ENCODE measurements at regions not wholly inside any gene's neighbourhood (a gene's known extent, or its start where the extent isn't known, plus 50 kb on each side); places are given as distances from the start of the nearest gene placed in this dataset.

- CTCF ChIA-PET (ENCODE audit: partially characterized antibody): interaction anchor here (0.9 kb wide), 1 partner anchor 14 kb away, joined by 3 read pairs; no protein-coding TSS in a partner anchor
- TF ChIP-seq ZNF274 (IDR thresholded peaks at IDR 0.05; ENCODE audit: borderline replicate concordance, extremely low read depth, low read length): no peak
- no peak for TF ChIP-seq KDM5A (IDR thresholded peaks at IDR 0.05; ENCODE audit: low read length)
- no peak for TF ChIP-seq TAF7 (optimal IDR thresholded peaks at IDR 0.05; ENCODE audit: borderline replicate concordance, low read depth, low read length)
- no peak for TF ChIP-seq SAP30 (IDR thresholded peaks at IDR 0.05; ENCODE audit: insufficient read depth, insufficient replicate concordance, low read length)
- TF ChIP-seq HDAC2 (IDR thresholded peaks at IDR 0.05; ENCODE audit: borderline replicate concordance in 1 of 2, low read depth in 2 of 2, low read length in 2 of 2): no peak
- TF ChIP-seq POLR2A (IDR thresholded peaks at IDR 0.05; ENCODE audit: control extremely low read depth in 1 of 2, low read depth in 2 of 2, low read length in 2 of 2): no peak
- no peak for TF ChIP-seq EP300 (IDR thresholded peaks at IDR 0.05; ENCODE audit: borderline replicate concordance in 1 of 2, low read depth in 2 of 2, low read length in 2 of 2)
- no peak for TF ChIP-seq EZH2 (IDR thresholded peaks at IDR 0.05; ENCODE audit: low read depth, low read length, severe bottlenecking)
- no peak for TF ChIP-seq RBBP5 (IDR thresholded peaks at IDR 0.05; ENCODE audit: borderline replicate concordance, low read depth, low read length)
Measured at GRCh38 chr16:66188917-66189725, 177.4 kb upstream of the CDH5 start.

More at GRCh38 chr16:66188917-66189725, 177.4 kb upstream of the CDH5 start:
- DNase-seq (ENCODE audit: low read depth in 1 of 2, low spot score in 2 of 2): peak in 1 of 2 experiments; percentile 30
- Histone ChIP-seq H2BK12ac (ENCODE audit: low read depth, low read length) (no peak overlapping the region), H4K91ac (replicated peaks; ENCODE audit: insufficient read length, low read length) (no peak overlapping the region), H4K20me1 (replicated peaks in 1 of 2; ENCODE audit: control insufficient read depth in 1 of 2, insufficient read depth in 2 of 2, low read length in 2 of 2) (no peaks in the 10 kb centered on the region), H3K4me1 (replicated peaks in 1 of 4; ENCODE audit: control insufficient read depth in 3 of 4, insufficient read depth in 4 of 4, low read length in 3 of 4) (peaks cover 0 to 3% (median 0%) of the 10 kb centered on the region in 4 experiments; a peak in 1 of 7 replicates), H2BK15ac (ENCODE audit: low read length) (no peak overlapping the region), H3K4me3 (ENCODE audit: extremely low read depth in 1 of 4, insufficient read depth in 2 of 4, low read depth in 3 of 4, low read length in 4 of 4) (no peak overlapping the region), H3K18ac (ENCODE audit: extremely low read depth, low read length) (no peak overlapping the region), H3K79me1 (ENCODE audit: low read depth, low read length) (no peaks in the 10 kb centered on the region), H3K27me3 (replicated peaks in 1 of 4; ENCODE audit: control insufficient read depth in 3 of 4, extremely low read depth in 1 of 4, insufficient read depth in 3 of 4, low read length in 3 of 4) (no peaks in the 10 kb centered on the region), H3K14ac (ENCODE audit: insufficient read length) (no peak overlapping the region), H2BK5ac (ENCODE audit: low read depth, low read length) (no peak overlapping the region), H3K9me3 (ENCODE audit: insufficient read depth in 2 of 2, low read depth in 1 of 2, low read length in 1 of 2) (0 out of 4 replicates have a peak, but pooled peaks cover 0 to 5% of the 10 kb centered on the region in 2 experiments), H3K56ac (replicated peaks; ENCODE audit: insufficient read length, low read depth, low read length) (no peak overlapping the region), H3K23ac (ENCODE audit: insufficient read length) (no peak overlapping the region), H4K5ac (ENCODE audit: insufficient read length, low read depth, low read length) (no peak overlapping the region), H2AFZ (ENCODE audit: low read length) (no peak overlapping the region), H3K4me2 (ENCODE audit: insufficient read depth in 1 of 2, low read depth in 2 of 2, low read length in 2 of 2) (no peak overlapping the region), H2BK20ac (ENCODE audit: low read length) (no peak overlapping the region), H4K8ac (ENCODE audit: extremely low read depth, insufficient read depth, low read length) (peak overlapping the region; percentile 69; the same call in 1 of the 2 replicates), H3K79me2 (ENCODE audit: control insufficient read depth in 1 of 2, insufficient read depth in 2 of 2, low read length in 2 of 2) (no peaks in the 10 kb centered on the region), H2AK5ac (ENCODE audit: low read depth, low read length) (no peak overlapping the region), H3K36me3 (ENCODE audit: control insufficient read depth in 2 of 4, insufficient read depth in 4 of 4, low read length in 3 of 4) (no peaks in the 10 kb centered on the region), H2BK120ac (replicated peaks; ENCODE audit: low read depth, low read length) (no peak overlapping the region), H3K27ac (ENCODE audit: low read depth, low read length) (no peak overlapping the region), H3K23me2 (ENCODE audit: low read depth, low read length) (no peaks in the 10 kb centered on the region), H3K4ac (replicated peaks; ENCODE audit: insufficient read length, low read depth, low read length) (no peak overlapping the region), H3K9ac (replicated peaks in 1 of 4; ENCODE audit: extremely low read depth in 1 of 4, low read depth in 3 of 4, low read length in 3 of 4) (no peak overlapping the region)
- 91% methylated on average over 10 of the region's 10 CpGs; no CpG with 5 or more reads in 1 of the 2 experiments for WGBS, 2 experiments (ENCODE audit: extremely low coverage in 1 of 2, insufficient coverage in 1 of 2, insufficient read length in 1 of 2, insufficient replicate concordance in 2 of 2, low coverage in 1 of 2, low lambda C conversion rate in 2 of 2, missing lambda C conversion rate in 1 of 2)
- POLR2A ChIA-PET (ENCODE audit: partially characterized antibody): no interaction called here
- FAIRE-seq: no peak

All from H1 (cell line).